ENCODE measurements at regions not wholly inside any gene's neighbourhood (a gene's known extent, or its start where the extent isn't known, plus 50 kb on each side); places are given as distances from the start of the nearest gene placed in this dataset.

- no peak for TF ChIP-seq GATA2 (IDR thresholded peaks at IDR 0.05; ENCODE audit: low read depth, low read length)
- TF ChIP-seq GATA3 (IDR thresholded peaks at IDR 0.05; ENCODE audit: low read depth, low read length): no peak
These were observed 179.6 kb downstream of the ASB1 start for GRCh38 chr2:238606311-238606710.

All from SH-SY5Y (cell line).